ENCODE measurements at regions not wholly inside any gene's neighbourhood (a gene's known extent, or its start where the extent isn't known, plus 50 kb on each side); places are given as distances from the start of the nearest gene placed in this dataset.

GRCh38 chr1:102733491-102734236 lies 374.7 kb downstream of the COL11A1 start:
- TF ChIP-seq CTCF (conservative IDR thresholded peaks at IDR 0.05) (no peak), ZFX (IDR thresholded peaks at IDR 0.05) (no peak)

Measured in C4-2B (cell line).